GM12891 (cell line): ENCODE measurements at regions not wholly inside any gene's neighbourhood (a gene's known extent, or its start where the extent isn't known, plus 50 kb on each side); places are given as distances from the start of the nearest gene placed in this dataset.

Experiments
- POLR2A ChIP-seq: IDR thresholded peaks from 2 replicates; pipeline ENCODE4 v1.6.1; 2011; ENCODE audit warnings: low read depth, low read length, control low read depth
- POLR2AphosphoS5 ChIP-seq: IDR thresholded peaks from 2 replicates; pipeline ENCODE4 v1.6.1; 2011; ENCODE audit warnings: low read depth, low read length, control low read depth

DNA sequence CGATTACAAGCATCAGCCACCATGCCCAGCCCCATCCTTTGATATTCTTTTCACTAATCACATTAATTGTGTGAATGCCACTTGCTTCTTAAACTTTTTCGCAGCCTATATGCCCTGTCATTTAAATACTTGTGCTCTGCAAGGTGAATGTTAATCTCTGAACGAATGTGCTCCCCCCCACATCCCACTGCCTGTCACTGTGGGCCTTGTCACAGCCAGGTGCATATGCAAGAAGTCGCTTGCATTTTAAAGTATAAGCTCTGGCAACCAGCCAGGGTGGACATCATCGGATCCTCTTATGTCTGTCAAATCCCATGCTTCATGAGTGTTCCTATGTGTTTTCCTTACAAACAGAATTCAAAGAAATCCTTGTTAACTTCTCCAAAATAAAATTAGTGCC is 304.4 kb downstream of the GALR1 start:
- TF ChIP-seq POLR2AphosphoS5 (no peak), POLR2A (no peak)
